ENCODE measurements at regions not wholly inside any gene's neighbourhood (a gene's known extent, or its start where the extent isn't known, plus 50 kb on each side); places are given as distances from the start of the nearest gene placed in this dataset.

GRCh38 chr12:5232826-5233500, 189.3 kb downstream of the KCNA5 start:
- DNase-seq, result no peak

- no peak for DNase-seq
Measured at GRCh38 chr12:5236022-5236640, 192.5 kb downstream of the KCNA5 start.

DNA sequence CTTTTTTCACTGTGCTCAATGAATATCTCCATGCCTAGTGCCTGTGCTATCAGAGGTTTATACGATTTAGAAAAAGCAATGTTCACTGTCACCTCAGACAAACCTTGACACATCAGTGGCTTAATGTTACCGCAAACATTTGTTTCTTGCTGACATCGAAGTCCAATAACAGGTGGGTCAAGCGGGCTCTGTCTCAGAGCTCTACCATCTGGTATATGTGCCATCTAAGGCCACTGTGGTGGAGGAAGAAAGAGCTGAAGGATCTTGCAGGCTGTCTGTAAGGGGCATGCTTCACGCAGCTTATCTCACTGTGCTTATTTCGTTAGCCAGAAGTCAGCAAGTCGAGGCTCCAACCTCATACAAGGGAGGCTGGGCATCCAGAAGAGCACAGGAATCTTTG, 189.5 kb upstream of the NTF3 start:
- DNase-seq, result no peak

GRCh38 chr12:5243014-5243413, 188.9 kb upstream of the NTF3 start:
- DNase-seq, result no peak

- DNase-seq, result no peak
Measured at GRCh38 chr12:5244513-5244972, 187.4 kb upstream of the NTF3 start.

- DNase-seq, result no peak
Measured at GRCh38 chr12:5246196-5246595, 185.7 kb upstream of the NTF3 start.

- DNase-seq, result no peak
Measured at GRCh38 chr12:5247144-5247543, 184.8 kb upstream of the NTF3 start.

GRCh38 chr12:5248230-5248629, 183.7 kb upstream of the NTF3 start:
- DNase-seq, result no peak

DNA sequence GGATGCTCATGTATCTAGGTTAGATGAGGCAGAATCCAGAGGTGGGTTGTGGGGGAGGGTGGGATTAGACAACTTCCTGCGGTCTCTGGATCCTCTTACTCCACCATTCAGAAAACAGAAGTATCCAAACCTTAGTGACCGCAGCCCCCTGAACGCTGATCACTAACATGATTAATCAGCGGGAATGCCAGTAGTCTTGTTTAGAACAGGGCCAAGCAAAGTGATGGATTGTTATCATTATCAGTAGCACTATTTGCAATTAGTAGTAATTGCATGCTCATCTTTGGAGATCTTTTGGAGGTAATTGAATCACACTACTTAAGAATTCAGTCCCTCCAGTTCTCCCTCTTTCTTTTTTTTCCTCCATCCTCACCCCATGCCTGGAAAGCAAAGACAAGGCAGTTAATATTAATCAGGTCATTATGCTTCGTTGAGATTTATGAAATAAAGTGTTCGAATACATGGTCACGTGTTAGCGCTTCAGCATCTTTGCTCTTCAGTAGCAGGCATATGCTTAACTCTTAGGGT, 182.8 kb upstream of the NTF3 start:
- DNase-seq, result no peak

- DNase-seq, result no peak
Measured at GRCh38 chr12:5251092-5251491, 180.8 kb upstream of the NTF3 start.

- DNase-seq, result no peak
Measured at GRCh38 chr12:5251786-5252185, 180.1 kb upstream of the NTF3 start.

- DNase-seq, result no peak
Measured at GRCh38 chr12:5254703-5255102, 177.2 kb upstream of the NTF3 start.

DNA sequence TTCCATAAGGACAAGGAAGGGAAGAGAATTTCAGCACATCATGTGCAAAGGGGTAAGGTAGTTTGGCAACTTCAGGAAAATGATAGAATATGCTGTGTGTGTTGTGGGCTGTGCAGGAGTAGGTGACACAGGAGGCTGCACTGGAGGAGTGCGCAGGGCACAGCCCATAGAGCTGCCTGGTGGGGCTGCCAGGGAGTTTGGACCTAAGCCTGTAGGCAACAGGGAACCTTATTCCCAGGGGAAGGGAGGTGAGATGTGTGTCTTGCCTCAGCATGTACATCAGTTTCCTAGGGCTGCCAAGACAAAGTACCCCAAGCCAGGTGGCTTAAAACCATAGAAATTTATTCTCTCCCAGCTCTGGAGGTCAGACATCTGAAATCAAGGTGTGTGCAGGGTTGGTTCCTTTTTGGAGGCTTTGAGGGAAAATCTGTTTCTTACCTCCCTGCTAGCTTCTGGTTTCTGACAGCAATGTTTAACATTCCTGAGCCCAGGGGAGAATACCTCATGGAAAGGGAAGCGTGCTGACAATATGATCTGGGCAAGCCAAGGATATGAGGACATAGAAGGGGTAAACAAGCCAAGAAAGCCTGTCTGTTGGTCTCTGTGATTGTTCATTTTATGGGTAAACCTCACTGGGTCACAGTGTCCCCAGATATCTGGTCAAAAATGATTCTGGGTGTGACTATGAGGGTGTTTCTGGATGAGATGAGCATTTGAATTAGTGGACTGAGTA, 174.0 kb upstream of the NTF3 start:
- no peak for DNase-seq

DNA sequence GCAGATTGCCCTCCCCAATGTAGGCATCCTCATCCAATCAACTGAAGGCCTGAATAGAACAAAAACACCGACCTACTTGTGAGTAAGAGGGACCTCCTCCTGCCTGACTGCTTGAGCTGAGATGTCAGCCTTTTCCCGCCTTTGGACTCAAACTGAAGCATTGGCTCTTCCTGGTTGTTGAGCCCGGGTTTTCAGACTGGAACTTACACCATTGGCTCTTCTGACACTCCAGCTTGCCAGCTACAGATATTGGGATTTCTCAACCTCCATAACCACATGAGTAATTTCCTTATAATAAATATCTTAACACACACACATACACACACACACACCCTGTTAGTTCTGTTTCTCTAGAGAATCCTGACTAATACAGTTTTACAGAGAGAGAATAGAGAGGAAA, 173.4 kb upstream of the NTF3 start:
- DNase-seq, result no peak

DNA sequence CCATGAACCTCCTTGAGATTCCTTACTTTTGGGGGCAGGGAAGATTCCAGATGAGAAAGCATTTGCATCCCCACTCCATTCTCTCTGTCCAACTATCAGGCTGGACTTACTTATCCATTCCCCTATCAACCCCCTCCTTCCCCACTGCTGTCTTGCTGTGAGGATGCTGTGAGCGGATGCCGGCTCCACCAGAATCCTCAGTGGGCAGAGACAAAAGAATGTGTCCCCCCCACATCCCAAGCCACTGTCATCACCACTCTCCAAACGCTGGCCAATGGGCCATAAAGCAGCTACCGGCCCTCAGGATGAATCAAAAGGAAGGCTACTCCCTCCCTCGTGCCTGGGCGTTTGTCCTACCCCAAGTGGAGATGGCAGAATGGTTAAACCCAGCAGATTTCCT, 173.0 kb upstream of the NTF3 start:
- DNase-seq, result no peak

- DNase-seq, result no peak
Measured at GRCh38 chr12:5259523-5259922, 172.4 kb upstream of the NTF3 start.

DNA sequence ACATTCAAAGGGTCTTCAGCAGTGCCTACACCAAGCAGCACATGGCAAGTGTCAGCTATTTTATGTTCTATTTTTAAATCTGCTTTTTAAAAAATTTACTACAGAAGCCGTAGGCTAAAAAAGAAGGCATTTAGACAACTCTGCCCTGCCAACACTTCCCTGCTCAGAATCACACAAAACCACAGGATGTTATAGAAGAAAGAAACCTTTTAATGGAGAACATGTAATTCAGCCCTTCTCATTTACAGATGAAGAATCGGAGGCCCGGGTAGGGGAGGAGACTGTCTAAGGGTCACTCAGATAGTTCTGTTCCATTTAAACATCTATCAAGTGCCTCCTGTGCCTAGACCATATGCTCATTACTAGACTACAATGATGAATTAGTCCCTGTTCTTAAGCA, 171.8 kb upstream of the NTF3 start:
- no peak for DNase-seq

DNA sequence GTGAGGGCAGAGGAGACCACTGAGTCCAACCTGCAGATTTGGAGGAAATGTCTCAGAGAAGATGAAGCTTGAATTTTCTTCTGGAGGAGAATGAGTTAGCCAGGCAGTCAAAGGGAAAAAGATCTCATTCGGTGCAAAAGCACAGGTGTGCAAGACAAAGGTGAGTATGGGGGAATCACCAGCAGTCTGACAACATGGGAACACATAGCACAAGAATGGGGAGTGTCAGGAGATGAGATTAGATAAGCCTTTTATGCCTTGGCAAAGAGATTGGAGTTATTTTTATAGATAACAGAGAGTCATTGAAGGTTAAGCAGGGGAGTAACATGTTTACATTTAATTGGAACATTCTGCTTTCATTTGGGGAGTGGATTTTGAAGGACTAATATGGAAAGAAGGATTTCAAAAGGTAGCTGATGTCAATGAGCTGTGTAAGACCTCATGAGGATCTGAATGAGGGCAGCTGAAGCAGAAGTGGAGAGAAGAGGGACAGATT, 171.3 kb upstream of the NTF3 start:
- no peak for DNase-seq

DNA sequence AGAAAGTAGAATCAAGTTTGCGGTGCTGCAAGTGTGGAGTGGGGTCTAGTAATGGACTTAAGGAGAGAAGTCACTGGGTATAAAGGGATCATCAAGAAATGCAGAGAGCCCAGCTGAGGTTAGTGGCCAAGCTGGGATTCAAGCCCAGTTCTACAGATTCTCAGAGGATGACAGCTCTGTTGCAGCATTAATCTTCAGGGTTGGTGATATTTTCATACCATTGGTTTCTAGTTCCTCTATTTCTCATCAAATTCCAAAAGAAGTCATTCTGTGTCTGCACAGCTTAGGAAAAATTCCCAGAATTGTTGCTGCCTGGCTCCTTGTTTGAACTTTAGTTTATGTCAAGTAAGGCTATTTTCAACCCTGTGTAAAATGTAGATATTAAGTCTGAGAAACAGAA, 169.5 kb upstream of the NTF3 start:
- DNase-seq, result no peak

- no peak for DNase-seq
Measured at GRCh38 chr12:5262885-5263284, 169.0 kb upstream of the NTF3 start.

DNA sequence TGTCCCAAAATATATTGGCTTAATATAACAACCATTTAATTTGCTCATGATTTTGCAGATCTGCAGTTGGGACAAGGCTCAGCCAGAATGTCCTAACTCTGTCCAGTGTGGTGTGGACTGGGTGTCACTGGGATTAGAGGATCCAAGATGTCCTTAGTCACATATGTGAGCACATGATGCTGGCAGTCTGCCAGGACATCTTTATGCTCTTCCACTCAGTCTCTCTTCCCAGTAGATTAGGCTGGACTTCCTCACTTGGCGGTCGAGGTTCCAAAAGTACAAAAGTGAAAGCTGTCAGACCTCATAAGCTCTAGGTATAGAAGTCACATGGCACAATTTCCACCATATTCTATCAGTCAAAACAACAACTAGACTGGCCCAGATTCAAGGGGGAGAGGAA, 167.9 kb upstream of the NTF3 start:
- DNase-seq, result no peak

GRCh38 chr12:5267603-5268423, 164.1 kb upstream of the NTF3 start:
- DNase-seq, result no peak
